K562 (cell line): ENCODE measurements at regions not wholly inside any gene's neighbourhood (a gene's known extent, or its start where the extent isn't known, plus 50 kb on each side); places are given as distances from the start of the nearest gene placed in this dataset.

Experiments used
- ATAC-seq: fragments of 200-7000 bp; cut with Tn5 transposase; 3 replicates; pipeline ENCODE4 v1.9.1; 2020; ENCODE audit warnings: moderate library complexity
- BruUV-seq: library from RNA; stranded (reverse); fragments of 400-500 nt; replicated peaks from 2 replicates; lab custom pipeline; 2021; lab: Mats Ljungman, UMichigan
- CTCF ChIA-PET: fragments of 300-600 bp; formaldehyde crosslinking; extraction: SDS; loops from one replicate; lab custom pipeline; 2021; ENCODE audit warnings: low intra/inter-chr PET ratio; lab: Yijun Ruan, JAX
- POLR2A ChIA-PET: fragments of 300-600, 350-650 bp; sonication (Branson Sonifier 250); formaldehyde crosslinking; extraction: SDS; loops from one replicate; lab custom pipeline; 2021; ENCODE audit warnings: antibody characterized with exemption, inconsistent platforms; lab: Yijun Ruan, JAX
- DNase-seq, 4 experiments: peaks; one replicate each; pipeline versions ENCODE4 v3.0.0 to v3.0.0-alpha.2; 2011 to 2018; ENCODE audit warnings: low spot score in 3 of 4, mixed read lengths in 3 of 4; ENCODE audit errors: extremely low read depth in 1 of 4
- FAIRE-seq: peaks from 2 replicates; lab custom pipeline; 2011; peaks lifted over from hg19 to GRCh38; lab: Jason Lieb, UNC
- H2AFZ ChIP-seq: 2 replicates; pipeline ENCODE4 v1.6.0; 2011; ENCODE audit warnings: low read depth, low read length, control low read depth, inconsistent platforms
- H3K27ac ChIP-seq: fragments of 200-600 bp; 3 replicates; pipeline ENCODE4 v1.8.0; 2011; ENCODE audit warnings: low read depth, mild to moderate bottlenecking, control low read depth, inconsistent platforms, low read length, moderate library complexity, mixed read lengths; ENCODE audit errors: extremely low read depth
- H3K27me3 ChIP-seq, 2 experiments: fragments of 300-600 bp in 1 of 2; 2 replicates in 1 of 2; 3 replicates in 1 of 2; pipeline versions ENCODE4 v1.6.0 to v1.8.0; 2011; ENCODE audit warnings: inconsistent platforms in 2 of 2, low read length in 2 of 2, mild to moderate bottlenecking in 1 of 2, mixed read lengths in 1 of 2, moderate library complexity in 1 of 2; ENCODE audit not compliant: control insufficient read depth in 2 of 2, insufficient read depth in 2 of 2
- H3K36me3 ChIP-seq: fragments of 300-600 bp; 3 replicates; pipeline ENCODE4 v1.8.0; 2011; ENCODE audit warnings: mild to moderate bottlenecking, low read length, inconsistent platforms; ENCODE audit not compliant: control insufficient read depth, insufficient read depth
- H3K4me1 ChIP-seq, 2 experiments: fragments of 200-600 bp in 1 of 2; replicated peaks in 1 of 2; 2 replicates in 1 of 2; 3 replicates in 1 of 2; pipeline versions ENCODE4 v1.5.1 to v1.8.0; 2011; ENCODE audit warnings: inconsistent platforms in 2 of 2, low read length in 2 of 2, mild to moderate bottlenecking in 1 of 2, mixed read lengths in 1 of 2, moderate library complexity in 1 of 2; ENCODE audit not compliant: control insufficient read depth in 2 of 2, insufficient read depth in 2 of 2
- H3K4me2 ChIP-seq: 2 replicates; pipeline ENCODE4 v1.6.1; 2011; ENCODE audit warnings: low read length, control low read depth, inconsistent platforms, mixed read lengths; ENCODE audit not compliant: insufficient read depth
- H3K4me3 ChIP-seq: fragments of 200-600 bp; sonication (generic), shearing (Covaris generic); 2 replicates; pipeline ENCODE4 v1.5.1; 2016; ENCODE audit warnings: control low read depth, inconsistent platforms
- H3K79me2 ChIP-seq: fragments of 200-600 bp; 3 replicates; pipeline ENCODE4 v1.8.0; 2011; ENCODE audit warnings: low read length, inconsistent platforms; ENCODE audit not compliant: control insufficient read depth, insufficient read depth
- H3K9ac ChIP-seq, 2 experiments: 2 replicates each; pipeline versions ENCODE4 v1.6.0 to v1.6.1; 2011; ENCODE audit warnings: low read depth in 2 of 2, low read length in 2 of 2, control low read depth in 1 of 2, inconsistent platforms in 1 of 2, mild to moderate bottlenecking in 1 of 2, mixed read lengths in 1 of 2; ENCODE audit not compliant: insufficient read depth in 1 of 2
- H3K9me1 ChIP-seq: one replicate; pipeline ENCODE4 v1.6.0; 2011; ENCODE audit warnings: inconsistent platforms, mild to moderate bottlenecking, low read length, moderate library complexity; ENCODE audit not compliant: control insufficient read depth, insufficient read depth
- H3K9me3 ChIP-seq: replicated peaks from 2 replicates; pipeline ENCODE4 v1.5.1; 2011; ENCODE audit warnings: low read depth, low read length, inconsistent platforms; ENCODE audit not compliant: control insufficient read depth, insufficient read depth
- H4K20me1 ChIP-seq: replicated peaks from 2 replicates; pipeline ENCODE4 v1.6.1; 2011; ENCODE audit warnings: low read length, inconsistent platforms, mixed read lengths; ENCODE audit not compliant: control insufficient read depth, insufficient read depth
- CREB3 ChIP-seq: fragments of 450-650 bp; conservative IDR thresholded peaks from 2 replicates; pipeline ENCODE4 v1.6.1; 2016; ENCODE audit warnings: missing genetic modification characterization, low read depth, mild to moderate bottlenecking, missing compliant biosample characterization, moderate library complexity
- GTF2A2 ChIP-seq: IDR thresholded peaks from 2 replicates; pipeline ENCODE4 v1.6.1; 2016; ENCODE audit warnings: mild to moderate bottlenecking, missing genetic modification characterization, missing compliant biosample characterization
- HNRNPH1 ChIP-seq: fragments of 200-400 bp; formaldehyde crosslinking; optimal IDR thresholded peaks from 2 replicates; pipeline ENCODE3; 2017; ENCODE audit warnings: low read depth, mild to moderate bottlenecking, low read length, moderate library complexity
- PTTG1 ChIP-seq: fragments of 450-650 bp; IDR thresholded peaks from 2 replicates; pipeline ENCODE4 v1.6.1; 2016; ENCODE audit warnings: low read depth, mild to moderate bottlenecking, missing genetic modification characterization, missing compliant biosample characterization
- SNRNP70 ChIP-seq: fragments of 200-400 bp; formaldehyde crosslinking; optimal IDR thresholded peaks from 2 replicates; pipeline ENCODE3; 2017; ENCODE audit warnings: low read depth, low read length
- TEAD4 ChIP-seq, 2 experiments: sonication (generic) in 1 of 2; formaldehyde crosslinking in 1 of 2; IDR thresholded peaks; 2 replicates each; pipeline versions ENCODE4 v1.6.1 to v1.8.0; 2012 to 2022; ENCODE audit warnings: borderline replicate concordance in 1 of 2, inconsistent platforms in 1 of 2, low read length in 1 of 2, mild to moderate bottlenecking in 1 of 2, missing genetic modification reagents in 1 of 2
- ZBTB2 ChIP-seq: fragments of 450-650 bp; IDR thresholded peaks from 2 replicates; pipeline ENCODE4 v1.6.1; 2016; ENCODE audit warnings: antibody characterized with exemption
- ZNF175 ChIP-seq: fragments of 200-800 bp; sonication (Bioruptor generic); IDR thresholded peaks from 2 replicates; pipeline ENCODE4 v1.6.1; 2016; ENCODE audit warnings: low read depth, mild to moderate bottlenecking, missing genetic modification characterization, missing compliant biosample characterization
- ZNF408 ChIP-seq: fragments of 250-450 bp; sonication (Bioruptor Pico); IDR thresholded peaks from 2 replicates; pipeline ENCODE4 v1.4.0; 2020; ENCODE audit warnings: low read depth, mild to moderate bottlenecking, moderate library complexity
- ZNF511 ChIP-seq: sonication (generic); formaldehyde crosslinking; IDR thresholded peaks from 2 replicates; pipeline ENCODE4 v1.8.0; 2022; ENCODE audit warnings: mild to moderate bottlenecking, missing genetic modification reagents
- ZNF551 ChIP-seq: fragments of 250-450 bp; sonication (Bioruptor Pico); IDR thresholded peaks from 2 replicates; pipeline ENCODE4 v1.5.0; 2021; ENCODE audit warnings: mild to moderate bottlenecking, moderate library complexity
- WGBS: fragments of 100-300 bp; shearing (Covaris generic); methylation state at CpG from one replicate; pipeline ENCODE4 v1.1.6; 2016; ENCODE audit warnings: low coverage, mixed read lengths; ENCODE audit not compliant: insufficient coverage; ENCODE audit errors: missing lambda C conversion rate; 5-methylcytosine and 5-hydroxymethylcytosine counted together
- in situ Hi-C: fragments of 300-500 bp; cut with MboI; formaldehyde crosslinking; loops from 4 replicates; pipeline ENCODE4 v1.15.0; 2018; ENCODE audit warnings: inconsistent platforms, mixed read lengths
- intact Hi-C: fragments of 100-400 bp; cut with micrococcal nuclease; formaldehyde crosslinking; loops from 2 replicates; pipeline ENCODE4 v1.14.2; 2022

DNA sequence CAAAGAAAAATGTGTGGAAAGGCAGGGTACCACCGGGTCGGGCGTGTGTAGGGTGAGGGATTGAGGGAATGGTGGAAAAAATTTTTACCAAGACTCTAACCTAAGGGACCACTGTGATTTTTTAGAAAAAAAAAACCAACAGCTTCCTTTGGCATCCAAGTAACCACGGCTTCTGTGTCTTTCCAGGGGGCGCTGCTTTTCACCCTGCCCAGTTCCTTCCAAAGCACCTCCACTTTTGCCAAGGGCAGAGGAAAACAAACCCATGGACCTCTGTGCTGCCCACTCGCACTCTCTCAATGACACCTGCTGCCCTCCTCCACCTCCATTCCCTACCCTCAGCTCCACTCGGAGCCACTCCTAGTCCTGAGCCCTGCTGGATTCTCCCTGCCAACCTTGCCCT lies 381.0 kb downstream of the ENC1 start (continued):
- no peak for TF ChIP-seq ZNF175 (CRISPR knock-in tag)

DNA sequence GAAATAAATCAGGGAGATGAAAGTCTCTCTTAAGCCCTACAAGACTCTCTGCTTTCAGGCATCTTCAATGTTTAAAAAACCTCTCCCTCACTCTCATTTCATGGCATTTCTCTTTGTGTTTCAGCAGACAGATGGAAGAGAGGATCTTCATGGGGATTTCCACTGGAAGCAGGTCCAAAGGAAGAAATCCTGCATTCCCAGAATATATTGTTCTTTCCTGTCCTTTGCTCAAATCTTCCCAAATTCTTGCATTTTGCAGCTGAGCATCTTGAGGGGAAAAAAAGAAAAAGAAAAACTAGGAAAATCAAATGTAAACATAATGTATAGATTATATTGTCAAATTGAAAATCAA lies 382.2 kb downstream of the ENC1 start:
- no peak for FAIRE-seq
- Histone ChIP-seq H3K9me1 (no peaks in the 10 kb centered on the region), H3K9ac (no peak overlapping the region), H3K36me3 (no peaks in the 10 kb centered on the region), H3K4me2 (no peak overlapping the region), H3K4me1 (no peaks in the 10 kb centered on the region; a peak in 3 of 5 replicates), H2AFZ (no peak overlapping the region), H3K4me3 (no peak overlapping the region), H3K27me3 (peaks cover 6 to 21% of the 10 kb centered on the region in 2 experiments; a peak in 4 of 5 replicates), H3K9me3 (no peaks in the 10 kb centered on the region), H3K27ac (no peak overlapping the region), H4K20me1 (no peaks in the 10 kb centered on the region), H3K79me2 (no peaks in the 10 kb centered on the region)
- TF ChIP-seq HNRNPH1 (no peak), GTF2A2 (no peak)
- no TSS peak for BruUV-seq
- ATAC-seq, result no peak
- ChIA-PET POLR2A (no interaction called here), CTCF (no interaction called here)
- DNase-seq, result no peak
- in situ Hi-C loops (no loop called here), intact Hi-C loops (no loop called here)

- peaks cover 6 to 21% of the 10 kb centered on the region in 2 experiments; a peak in 4 of 5 replicates for H3K27me3 ChIP-seq
- no peaks in the 10 kb centered on the region for H3K9me3 ChIP-seq
- H2AFZ ChIP-seq, result no peak overlapping the region
- intact Hi-C loops (no loop called here), in situ Hi-C loops (no loop called here)
- 0% methylated on average over 6 of the region's 6 CpGs for WGBS
- BruUV-seq, result no TSS peak
- no peaks in the 10 kb centered on the region for H3K79me2 ChIP-seq
- peak; percentile 89 for ATAC-seq
- peak; percentile 12 to 56 (median 28) for DNase-seq
- H4K20me1 ChIP-seq, result no peaks in the 10 kb centered on the region
- no peaks in the 10 kb centered on the region for H3K36me3 ChIP-seq
- H3K9ac ChIP-seq, result no peak overlapping the region
- FAIRE-seq, result peak; percentile 86
- no peak overlapping the region for H3K27ac ChIP-seq
- no peaks in the 10 kb centered on the region; a peak in 3 of 5 replicates for H3K4me1 ChIP-seq
- no peaks in the 10 kb centered on the region for H3K9me1 ChIP-seq
- H3K4me2 ChIP-seq, result no peak overlapping the region
- no peak overlapping the region for H3K4me3 ChIP-seq
- POLR2A ChIA-PET, result interaction anchor here (1.1 kb wide), 1 partner anchor 20 kb away, joined by 3 read pairs; no protein-coding TSS in a partner anchor
- CTCF ChIA-PET, result no interaction called here
- TF ChIP-seq PTTG1 (tag) (no peak), ZNF408 (CRISPR knock-in tag) (no peak), ZNF551 (CRISPR knock-in tag) (no peak), ZNF511 (CRISPR knock-in tag) (no peak), ZBTB2 (no peak), SNRNP70 (no peak), TEAD4 (IDR thresholded peaks at IDR 0.05; ENCODE audit: low read length) (peak; percentile 84), TEAD4 (CRISPR knock-in tag; IDR thresholded peaks at IDR 0.05; ENCODE audit: borderline replicate concordance) (no peak), CREB3 (no peak)
Measured at GRCh38 chr5:74257645-74258313, 382.7 kb downstream of the ENC1 start.
